A673 (cell line): ENCODE measurements at regions not wholly inside any gene's neighbourhood (a gene's known extent, or its start where the extent isn't known, plus 50 kb on each side); places are given as distances from the start of the nearest gene placed in this dataset.

Experiments used
- BruUV-seq: library from RNA; stranded (reverse); fragments of 400-500 nt; replicated peaks from 2 replicates; lab custom pipeline; 2021; lab: Mats Ljungman, UMichigan
- CTCF ChIA-PET: fragments of 300-600 bp; sonication (Branson Sonifier 250); formaldehyde crosslinking; loops from one replicate; lab custom pipeline; 2022; ENCODE audit warnings: antibody characterized with exemption; lab: Charles Lee
- POLR2A ChIA-PET: fragments of 300-600 bp; sonication (Branson Sonifier 250); formaldehyde crosslinking; loops from one replicate; lab custom pipeline; 2022; ENCODE audit warnings: antibody characterized with exemption; ENCODE audit not compliant: low non-redundant PET; lab: Charles Lee
- DNase-seq: peaks from one replicate; pipeline ENCODE4 v3.0.0-alpha.2; 2015; ENCODE audit warnings: low spot score
- H3K27ac ChIP-seq: fragments of 200-600 bp; sonication (generic); 2 replicates; pipeline ENCODE4 v1.5.1; 2016; ENCODE audit warnings: mixed run types, low read depth, mild to moderate bottlenecking, mixed read lengths, antibody characterized with exemption, low read length; ENCODE audit not compliant: poor library complexity, severe bottlenecking
- H3K27me3 ChIP-seq: fragments of 200-600 bp; sonication (generic); replicated peaks from 2 replicates; pipeline ENCODE4 v1.6.1; 2017; ENCODE audit warnings: mixed run types, low read depth, mild to moderate bottlenecking, mixed read lengths, antibody characterized with exemption, low read length; ENCODE audit not compliant: insufficient read depth, poor library complexity
- H3K36me3 ChIP-seq: fragments of 200-600 bp; sonication (generic); 2 replicates; pipeline ENCODE4 v1.6.1; 2016; ENCODE audit warnings: mixed run types, mild to moderate bottlenecking, mixed read lengths, antibody characterized with exemption, low read length; ENCODE audit not compliant: insufficient read depth, poor library complexity, severe bottlenecking
- H3K4me1 ChIP-seq: fragments of 200-600 bp; sonication (generic); 2 replicates; pipeline ENCODE4 v1.6.1; 2017; ENCODE audit warnings: mixed run types, mild to moderate bottlenecking, mixed read lengths, antibody characterized with exemption, low read length; ENCODE audit not compliant: insufficient read depth, poor library complexity, severe bottlenecking
- H3K4me3 ChIP-seq: fragments of 200-600 bp; sonication (generic); 2 replicates; pipeline ENCODE4 v1.5.1; 2016; ENCODE audit warnings: low read depth, mixed run types, mild to moderate bottlenecking, mixed read lengths, low read length; ENCODE audit not compliant: poor library complexity, severe bottlenecking
- H3K9me3 ChIP-seq: fragments of 200-600 bp; sonication (generic); 2 replicates; pipeline ENCODE4 v1.6.1; 2016; ENCODE audit warnings: mixed run types, low read depth, mild to moderate bottlenecking, mixed read lengths, antibody characterized with exemption, low read length; ENCODE audit not compliant: poor library complexity, severe bottlenecking
- EZH2 ChIP-seq: fragments of 200-600 bp; sonication (generic); IDR thresholded peaks from 2 replicates; pipeline ENCODE4 v1.6.1; 2017; ENCODE audit warnings: borderline replicate concordance, low read depth, mild to moderate bottlenecking, mixed read lengths, antibody characterized with exemption, low read length; ENCODE audit not compliant: poor library complexity, severe bottlenecking
- intact Hi-C: fragments of 100-400 bp; cut with micrococcal nuclease; formaldehyde crosslinking; loops from one replicate; pipeline ENCODE4 v1.10.0; 2022; ENCODE audit not compliant: unreplicated experiment
- TF ChIP-seq, protein P1 (sequence below): fragments of 300-800, 200-600 bp; sonication (generic); conservative IDR thresholded peaks from 2 replicates; pipeline ENCODE4 v1.5.1; 2017; ENCODE audit warnings: low read depth, mild to moderate bottlenecking, antibody characterized with exemption, low read length, moderate library complexity, mixed read lengths

DNA sequence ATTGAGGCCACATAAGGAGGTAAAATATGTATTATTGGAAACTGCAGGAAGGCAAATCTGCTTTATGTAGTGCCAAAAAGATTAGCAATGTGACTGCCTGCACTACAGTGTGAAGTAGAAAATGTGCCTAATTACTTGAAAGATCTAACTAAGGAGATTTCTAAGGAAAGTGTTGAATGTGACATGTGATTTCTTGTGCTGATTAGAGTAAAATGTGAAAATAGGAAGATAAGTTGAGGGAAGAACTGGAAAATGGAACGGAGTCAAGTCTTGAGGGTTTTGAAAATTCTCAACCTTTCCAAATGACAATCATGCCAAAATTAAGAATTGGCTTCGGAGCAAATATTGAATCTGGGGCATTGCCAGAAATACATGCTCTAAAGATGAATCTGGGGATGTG lies 209.5 kb upstream of the SPOCK3 start:
- Histone ChIP-seq H3K4me3 (no peak overlapping the region), H3K27ac (no peak overlapping the region), H3K27me3 (no peaks in the 10 kb centered on the region), H3K4me1 (no peaks in the 10 kb centered on the region), H3K36me3 (no peaks in the 10 kb centered on the region), H3K9me3 (no peaks in the 10 kb centered on the region)
- intact Hi-C loops = loop anchor here (10.0 kb wide), 1 partner anchor 181 kb away; no protein-coding TSS in a partner anchor
- ChIA-PET CTCF (no interaction called here), POLR2A (no interaction called here)
- TF ChIP-seq, protein P1, sequence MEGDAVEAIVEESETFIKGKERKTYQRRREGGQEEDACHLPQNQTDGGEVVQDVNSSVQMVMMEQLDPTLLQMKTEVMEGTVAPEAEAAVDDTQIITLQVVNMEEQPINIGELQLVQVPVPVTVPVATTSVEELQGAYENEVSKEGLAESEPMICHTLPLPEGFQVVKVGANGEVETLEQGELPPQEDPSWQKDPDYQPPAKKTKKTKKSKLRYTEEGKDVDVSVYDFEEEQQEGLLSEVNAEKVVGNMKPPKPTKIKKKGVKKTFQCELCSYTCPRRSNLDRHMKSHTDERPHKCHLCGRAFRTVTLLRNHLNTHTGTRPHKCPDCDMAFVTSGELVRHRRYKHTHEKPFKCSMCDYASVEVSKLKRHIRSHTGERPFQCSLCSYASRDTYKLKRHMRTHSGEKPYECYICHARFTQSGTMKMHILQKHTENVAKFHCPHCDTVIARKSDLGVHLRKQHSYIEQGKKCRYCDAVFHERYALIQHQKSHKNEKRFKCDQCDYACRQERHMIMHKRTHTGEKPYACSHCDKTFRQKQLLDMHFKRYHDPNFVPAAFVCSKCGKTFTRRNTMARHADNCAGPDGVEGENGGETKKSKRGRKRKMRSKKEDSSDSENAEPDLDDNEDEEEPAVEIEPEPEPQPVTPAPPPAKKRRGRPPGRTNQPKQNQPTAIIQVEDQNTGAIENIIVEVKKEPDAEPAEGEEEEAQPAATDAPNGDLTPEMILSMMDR = no peak
- no peak for TF ChIP-seq EZH2
- no peak for DNase-seq
- no TSS peak for BruUV-seq

DNA sequence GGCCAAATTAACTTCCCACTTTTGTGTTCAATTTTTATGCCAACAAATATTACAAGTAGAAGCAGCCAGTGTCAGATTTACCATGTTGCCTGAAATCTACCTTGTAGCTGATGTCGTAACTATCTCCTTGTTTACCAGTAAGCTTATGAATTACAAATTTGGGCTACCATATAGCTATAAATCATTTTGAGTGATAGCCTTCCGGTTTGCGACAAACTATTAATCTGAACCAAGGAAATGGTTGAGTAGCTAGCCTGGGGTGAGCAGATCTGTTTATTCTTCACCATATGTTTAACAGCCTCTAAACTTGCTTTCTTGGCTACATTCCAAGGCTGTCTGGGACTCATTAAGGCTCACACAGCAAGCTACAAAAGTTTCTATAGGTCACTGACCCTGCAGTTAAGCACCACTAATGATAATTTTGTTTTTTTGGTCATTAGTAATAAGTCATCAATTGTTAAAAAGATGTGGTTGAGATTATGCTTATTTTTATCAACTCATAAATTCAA lies 218.7 kb upstream of the SPOCK3 start:
- POLR2A ChIA-PET = no interaction called here
- TF ChIP-seq EZH2 = no peak
- TF ChIP-seq, protein P1 = no peak
- no TSS peak for BruUV-seq
- CTCF ChIA-PET = no interaction called here
- peak; percentile 25 for DNase-seq
- Histone ChIP-seq H3K27me3 (no peaks in the 10 kb centered on the region), H3K4me3 (no peak overlapping the region), H3K9me3 (no peaks in the 10 kb centered on the region), H3K4me1 (no peaks in the 10 kb centered on the region), H3K27ac (no peak overlapping the region), H3K36me3 (no peaks in the 10 kb centered on the region)
- intact Hi-C loops = no loop called here

DNA sequence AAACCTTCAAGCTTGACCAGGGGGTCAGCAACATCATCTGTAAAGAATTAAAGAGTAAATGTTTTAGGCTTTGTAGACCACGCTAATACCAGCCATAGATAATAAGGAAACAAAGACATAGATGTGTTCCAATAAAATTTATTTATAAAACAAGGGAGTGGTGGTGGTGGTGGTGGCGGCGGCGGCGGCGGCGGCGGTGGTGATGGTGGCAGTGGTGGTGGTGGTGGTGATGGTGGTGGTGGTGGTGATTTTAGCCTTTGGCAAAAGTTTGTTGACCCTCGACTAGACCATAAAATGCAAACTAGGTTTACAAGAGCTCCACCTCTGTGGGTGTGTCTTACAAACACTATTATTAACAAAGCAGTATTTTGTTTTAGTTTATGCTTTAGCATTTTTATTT lies 222.3 kb upstream of the SPOCK3 start:
- ChIA-PET POLR2A (no interaction called here), CTCF (no interaction called here)
- H3K36me3 ChIP-seq = no peaks in the 10 kb centered on the region
- no TSS peak for BruUV-seq
- H3K4me3 ChIP-seq = no peak overlapping the region
- H3K27ac ChIP-seq = no peak overlapping the region
- DNase-seq = no peak
- TF ChIP-seq EZH2 = no peak
- TF ChIP-seq, protein P1 = no peak
- no peaks in the 10 kb centered on the region for H3K9me3 ChIP-seq
- H3K4me1 ChIP-seq = no peaks in the 10 kb centered on the region
- intact Hi-C loops = no loop called here
- no peaks in the 10 kb centered on the region for H3K27me3 ChIP-seq
